CD4-positive, alpha-beta T cell (primary cell): ENCODE measurements at regions not wholly inside any gene's neighbourhood (a gene's known extent, or its start where the extent isn't known, plus 50 kb on each side); places are given as distances from the start of the nearest gene placed in this dataset.

Experiments
- ATAC-seq: fragments of 200-7000 bp; cut with Tn5 transposase; one replicate; pipeline ENCODE4 v1.10.0; 2022; ENCODE audit warnings: mild to moderate bottlenecking; ENCODE audit not compliant: poor library complexity
- CTCF ChIA-PET: fragments of 350-600 bp; sonication (Branson Sonifier 250); formaldehyde crosslinking; loops from one replicate; lab custom pipeline; 2021; ENCODE audit warnings: antibody characterized with exemption, inconsistent platforms; lab: Charles Lee
- POLR2A ChIA-PET: fragments of 350-600 bp; sonication (Branson Sonifier 250); formaldehyde crosslinking; loops from one replicate; lab custom pipeline; 2021; ENCODE audit warnings: antibody characterized with exemption, inconsistent platforms; lab: Charles Lee
- DNase-seq, 14 experiments: peaks; one replicate each; pipeline ENCODE4 v3.0.0-alpha.2; 2013 to 2020; ENCODE audit warnings: mixed read lengths in 2 of 14
- H3K27ac ChIP-seq, 2 donors: one replicate each; pipeline versions ENCODE4 v1.5.1 to v1.7.0; 2013; ENCODE audit warnings: low read length in 2 of 2, low read depth in 1 of 2, mild to moderate bottlenecking in 1 of 2
- H3K27me3 ChIP-seq, 2 experiments: 1 replicate in 1 of 2; 2 replicates in 1 of 2; pipeline versions ENCODE4 v1.6.1 to v1.7.0; 2013; ENCODE audit warnings: low read length in 2 of 2, control low read depth in 1 of 2, mild to moderate bottlenecking in 1 of 2, moderate library complexity in 1 of 2; ENCODE audit not compliant: insufficient read depth in 2 of 2, control insufficient read depth in 1 of 2
- H3K36me3 ChIP-seq: one replicate; pipeline ENCODE4 v1.6.1; 2013; ENCODE audit warnings: low read length, control low read depth; ENCODE audit not compliant: insufficient read depth
- H3K4me1 ChIP-seq: one replicate; pipeline ENCODE4 v1.6.1; 2013; ENCODE audit warnings: low read length, control low read depth; ENCODE audit not compliant: insufficient read depth
- H3K4me3 ChIP-seq: one replicate; pipeline ENCODE4 v1.5.1; 2013; ENCODE audit warnings: mild to moderate bottlenecking, low read length, moderate library complexity
- H3K9me3 ChIP-seq, 2 experiments: 1 replicate in 1 of 2; 2 replicates in 1 of 2; pipeline versions ENCODE4 v1.6.1 to v1.7.0; 2013; ENCODE audit warnings: low read length in 2 of 2, mild to moderate bottlenecking in 2 of 2, control low read depth in 1 of 2, moderate library complexity in 1 of 2; ENCODE audit not compliant: control insufficient read depth in 1 of 2, insufficient read depth in 1 of 2
- H3K27ac Mint-ChIP-seq: one replicate; pipeline ENCODE4 v1.8.0; 2020; ENCODE audit warnings: mixed read lengths
- H3K27me3 Mint-ChIP-seq: one replicate; pipeline ENCODE4 v1.8.0; 2021; ENCODE audit warnings: mixed read lengths
- H3K36me3 Mint-ChIP-seq: one replicate; pipeline ENCODE4 v1.8.0; 2021; ENCODE audit warnings: low read depth, mixed read lengths
- H3K4me1 Mint-ChIP-seq: one replicate; pipeline ENCODE4 v1.8.0; 2021; ENCODE audit warnings: low read depth, mixed read lengths
- H3K4me3 Mint-ChIP-seq: one replicate; pipeline ENCODE4 v1.8.0; 2020; ENCODE audit warnings: mild to moderate bottlenecking, mixed read lengths
- H3K9me3 Mint-ChIP-seq: one replicate; pipeline ENCODE4 v1.8.0; 2020; ENCODE audit warnings: mixed read lengths
- CTCF ChIP-seq: fragments of 200-600 bp; IDR thresholded peaks from one replicate; pipeline ENCODE4 v1.8.0; 2022; ENCODE audit warnings: antibody characterized with exemption, mild to moderate bottlenecking
- intact Hi-C, 2 experiments: fragments of 100-400 bp; cut with DNase I in 1 of 2; cut with micrococcal nuclease in 1 of 2; formaldehyde crosslinking; loops; one replicate each; pipeline versions ENCODE4 v1.15.1 to v1.9.0; 2023 to 2025; cut with DNase I, micrococcal nuclease

- Mint-ChIP-seq H3K36me3 (no peaks in the 10 kb centered on the region), H3K4me3 (no peak overlapping the region), H3K9me3 (no peaks in the 10 kb centered on the region), H3K27ac (no peak overlapping the region), H3K27me3 (no peaks in the 10 kb centered on the region), H3K4me1 (no peaks in the 10 kb centered on the region)
- POLR2A ChIA-PET, result no interaction called here
- Histone ChIP-seq H3K27me3 (no peaks in the 10 kb centered on the region), H3K27ac (no peak overlapping the region), H3K36me3 (no peaks in the 10 kb centered on the region), H3K9me3 (no peaks in the 10 kb centered on the region), H3K4me1 (no peaks in the 10 kb centered on the region), H3K4me3 (no peak overlapping the region)
- TF ChIP-seq CTCF, result no peak
- DNase-seq, result no peak
- intact Hi-C loops, result no loop called here
- CTCF ChIA-PET, result no interaction called here
- no peak for ATAC-seq
Observed at GRCh38 chr11:101816613-101817012, 98.2 kb upstream of the CEP126 start.

DNA sequence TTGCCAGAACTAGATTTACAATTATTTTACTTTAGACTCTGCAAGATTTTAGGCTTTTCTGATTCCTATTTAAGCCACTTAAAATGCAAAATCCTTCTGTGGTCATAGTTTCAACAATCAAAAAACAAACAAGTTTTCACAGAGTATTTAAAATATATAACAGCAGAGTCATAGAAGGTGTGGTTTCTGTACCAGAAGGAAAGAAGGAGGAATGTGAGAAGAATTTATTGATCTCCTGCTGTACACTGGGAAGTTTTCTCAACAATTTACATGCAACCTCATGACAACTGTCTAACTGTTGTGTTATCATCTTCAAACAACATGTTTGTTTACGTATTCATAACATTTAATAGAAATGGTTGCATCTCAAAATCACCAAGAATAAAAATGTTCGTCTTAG lies 102.3 kb upstream of the CEP126 start:
- CTCF ChIA-PET, result no interaction called here

DNA sequence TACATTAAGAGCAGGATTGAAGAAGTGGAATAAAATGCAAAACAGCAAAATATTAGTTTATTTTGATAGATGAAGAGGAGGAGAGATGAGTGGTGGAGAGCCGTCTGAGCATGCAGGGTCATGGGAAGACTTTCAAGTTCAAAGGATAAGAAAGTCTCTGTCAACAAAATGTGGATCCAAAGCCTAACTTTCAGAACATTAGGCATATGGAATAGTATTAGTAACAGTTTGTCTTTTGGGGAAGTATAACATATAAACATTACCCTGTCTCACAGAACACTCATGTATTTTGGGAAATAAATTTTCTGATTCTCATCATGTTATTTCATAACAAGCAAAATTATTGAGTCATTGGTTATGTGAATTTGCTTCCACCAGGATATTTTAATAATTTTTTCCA lies 104.3 kb upstream of the CEP126 start:
- no peak for ATAC-seq
- no peaks in the 10 kb centered on the region for H3K36me3 ChIP-seq
- no peaks in the 10 kb centered on the region for H3K9me3 ChIP-seq
- no peak overlapping the region for H3K4me3 ChIP-seq
- no peaks in the 10 kb centered on the region for H3K36me3 Mint-ChIP-seq
- H3K4me1 Mint-ChIP-seq, result no peaks in the 10 kb centered on the region
- no peak overlapping the region for H3K4me3 Mint-ChIP-seq
- POLR2A ChIA-PET, result no interaction called here
- no peak overlapping the region for H3K27ac Mint-ChIP-seq
- no peaks in the 10 kb centered on the region for H3K4me1 ChIP-seq
- no peak for TF ChIP-seq CTCF
- H3K9me3 Mint-ChIP-seq, result peaks cover 2% of the 10 kb centered on the region
- intact Hi-C loops, result no loop called here
- CTCF ChIA-PET, result no interaction called here
- H3K27me3 Mint-ChIP-seq, result no peaks in the 10 kb centered on the region
- H3K27ac ChIP-seq, result no peak overlapping the region
- no peaks in the 10 kb centered on the region for H3K27me3 ChIP-seq
- DNase-seq, result no peak

More for the DNA sequence above, 102.3 kb upstream of the CEP126 start:
- no peak overlapping the region for H3K4me3 ChIP-seq
- peaks cover 2% of the 10 kb centered on the region for H3K9me3 Mint-ChIP-seq
- H3K4me1 Mint-ChIP-seq, result no peaks in the 10 kb centered on the region
- no peaks in the 10 kb centered on the region for H3K27me3 ChIP-seq
- H3K27ac ChIP-seq, result no peak overlapping the region
- H3K4me1 ChIP-seq, result no peaks in the 10 kb centered on the region
- no peak overlapping the region for H3K27ac Mint-ChIP-seq
- no peak overlapping the region for H3K4me3 Mint-ChIP-seq
- intact Hi-C loops, result no loop called here
- H3K27me3 Mint-ChIP-seq, result no peaks in the 10 kb centered on the region
- TF ChIP-seq CTCF, result no peak
- no peaks in the 10 kb centered on the region for H3K36me3 Mint-ChIP-seq
- POLR2A ChIA-PET, result no interaction called here
- H3K36me3 ChIP-seq, result no peaks in the 10 kb centered on the region
- ATAC-seq (no peak), DNase-seq (no peak)
- H3K9me3 ChIP-seq, result no peaks in the 10 kb centered on the region
